ENCODE measurements at regions not wholly inside any gene's neighbourhood (a gene's known extent, or its start where the extent isn't known, plus 50 kb on each side); places are given as distances from the start of the nearest gene placed in this dataset.
"Not testable (repeated sequence)": the region's sequence is repeated elsewhere in the genome, so short reads cannot be mapped to it uniquely, and the experiment has no call there.

DNA sequence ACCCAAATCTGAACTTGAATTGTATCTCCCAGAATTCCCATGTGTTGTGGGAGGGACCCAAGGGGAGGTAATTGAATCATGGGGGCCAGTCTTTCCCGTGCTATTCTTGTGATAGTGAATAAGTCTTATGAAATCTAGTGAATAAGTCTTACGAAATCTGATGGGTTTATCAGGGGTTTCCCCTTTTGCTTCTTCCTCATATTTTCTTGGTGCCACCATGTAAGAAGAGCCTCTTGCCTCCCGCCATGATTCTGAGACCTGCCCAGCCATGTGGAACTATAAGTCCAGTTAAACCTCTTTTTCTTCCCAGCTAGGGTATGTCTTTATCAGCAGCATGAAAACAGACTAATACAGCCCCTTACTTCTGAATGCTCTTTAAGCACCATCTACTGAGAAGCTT is 343.2 kb upstream of the NOX3 start:
- TF ChIP-seq, protein P1, sequence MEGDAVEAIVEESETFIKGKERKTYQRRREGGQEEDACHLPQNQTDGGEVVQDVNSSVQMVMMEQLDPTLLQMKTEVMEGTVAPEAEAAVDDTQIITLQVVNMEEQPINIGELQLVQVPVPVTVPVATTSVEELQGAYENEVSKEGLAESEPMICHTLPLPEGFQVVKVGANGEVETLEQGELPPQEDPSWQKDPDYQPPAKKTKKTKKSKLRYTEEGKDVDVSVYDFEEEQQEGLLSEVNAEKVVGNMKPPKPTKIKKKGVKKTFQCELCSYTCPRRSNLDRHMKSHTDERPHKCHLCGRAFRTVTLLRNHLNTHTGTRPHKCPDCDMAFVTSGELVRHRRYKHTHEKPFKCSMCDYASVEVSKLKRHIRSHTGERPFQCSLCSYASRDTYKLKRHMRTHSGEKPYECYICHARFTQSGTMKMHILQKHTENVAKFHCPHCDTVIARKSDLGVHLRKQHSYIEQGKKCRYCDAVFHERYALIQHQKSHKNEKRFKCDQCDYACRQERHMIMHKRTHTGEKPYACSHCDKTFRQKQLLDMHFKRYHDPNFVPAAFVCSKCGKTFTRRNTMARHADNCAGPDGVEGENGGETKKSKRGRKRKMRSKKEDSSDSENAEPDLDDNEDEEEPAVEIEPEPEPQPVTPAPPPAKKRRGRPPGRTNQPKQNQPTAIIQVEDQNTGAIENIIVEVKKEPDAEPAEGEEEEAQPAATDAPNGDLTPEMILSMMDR (IDR thresholded peaks at IDR 0.05) = not testable (repeated sequence)
- TF ChIP-seq EP300 (IDR thresholded peaks at IDR 0.05) = not testable (repeated sequence)
